Progenitor cell of endocrine pancreas (in vitro differentiated cells): ENCODE measurements at regions not wholly inside any gene's neighbourhood (a gene's known extent, or its start where the extent isn't known, plus 50 kb on each side); places are given as distances from the start of the nearest gene placed in this dataset.

Source experiments
- DNase-seq: peaks from one replicate; pipeline ENCODE4 v3.0.0; 2021; ENCODE audit warnings: low spot score; ENCODE audit not compliant: unreplicated experiment
- H3K27ac Mint-ChIP-seq: 2 replicates; pipeline ENCODE4 v1.8.0; 2021; ENCODE audit warnings: mild to moderate bottlenecking, moderate library complexity, mixed read lengths
- H3K27me3 Mint-ChIP-seq: 2 replicates; pipeline ENCODE4 v1.8.0; 2021; ENCODE audit warnings: mixed read lengths
- H3K36me3 Mint-ChIP-seq: 2 replicates; pipeline ENCODE4 v1.8.0; 2022; ENCODE audit warnings: mixed read lengths; ENCODE audit not compliant: insufficient read depth
- H3K4me1 Mint-ChIP-seq: 2 replicates; pipeline ENCODE4 v1.8.0; 2021; ENCODE audit warnings: low read depth, mixed read lengths
- H3K4me3 Mint-ChIP-seq: 2 replicates; pipeline ENCODE4 v1.8.0; 2021; ENCODE audit warnings: low read depth, mild to moderate bottlenecking, moderate library complexity, mixed read lengths
- H3K9me3 Mint-ChIP-seq: 2 replicates; pipeline ENCODE4 v1.8.0; 2021; ENCODE audit warnings: low read depth, mixed read lengths
- TF ChIP-seq, protein P1 (sequence below): fragments of 200-600 bp; sonication (generic); IDR thresholded peaks from one replicate; pipeline ENCODE4 v1.5.0; 2021; ENCODE audit warnings: antibody characterized with exemption, mild to moderate bottlenecking; ENCODE audit not compliant: unreplicated experiment

- H3K4me3 Mint-ChIP-seq = no peak overlapping the region
- H3K27ac Mint-ChIP-seq = no peak overlapping the region
- DNase-seq = no peak
- peaks cover 3% of the 10 kb centered on the region for H3K9me3 Mint-ChIP-seq
- TF ChIP-seq, protein P1, sequence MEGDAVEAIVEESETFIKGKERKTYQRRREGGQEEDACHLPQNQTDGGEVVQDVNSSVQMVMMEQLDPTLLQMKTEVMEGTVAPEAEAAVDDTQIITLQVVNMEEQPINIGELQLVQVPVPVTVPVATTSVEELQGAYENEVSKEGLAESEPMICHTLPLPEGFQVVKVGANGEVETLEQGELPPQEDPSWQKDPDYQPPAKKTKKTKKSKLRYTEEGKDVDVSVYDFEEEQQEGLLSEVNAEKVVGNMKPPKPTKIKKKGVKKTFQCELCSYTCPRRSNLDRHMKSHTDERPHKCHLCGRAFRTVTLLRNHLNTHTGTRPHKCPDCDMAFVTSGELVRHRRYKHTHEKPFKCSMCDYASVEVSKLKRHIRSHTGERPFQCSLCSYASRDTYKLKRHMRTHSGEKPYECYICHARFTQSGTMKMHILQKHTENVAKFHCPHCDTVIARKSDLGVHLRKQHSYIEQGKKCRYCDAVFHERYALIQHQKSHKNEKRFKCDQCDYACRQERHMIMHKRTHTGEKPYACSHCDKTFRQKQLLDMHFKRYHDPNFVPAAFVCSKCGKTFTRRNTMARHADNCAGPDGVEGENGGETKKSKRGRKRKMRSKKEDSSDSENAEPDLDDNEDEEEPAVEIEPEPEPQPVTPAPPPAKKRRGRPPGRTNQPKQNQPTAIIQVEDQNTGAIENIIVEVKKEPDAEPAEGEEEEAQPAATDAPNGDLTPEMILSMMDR = no peak
- peaks cover 39% of the 10 kb centered on the region for H3K4me1 Mint-ChIP-seq
- H3K27me3 Mint-ChIP-seq = peaks cover 2% of the 10 kb centered on the region
- H3K36me3 Mint-ChIP-seq = peaks cover 12% of the 10 kb centered on the region
Measured at GRCh38 chr13:23983671-23984070, 86.4 kb upstream of the C1QTNF9B start.

- TF ChIP-seq, protein P1 = no peak
- no peak for DNase-seq
- H3K9me3 Mint-ChIP-seq = peaks cover 3% of the 10 kb centered on the region
- H3K36me3 Mint-ChIP-seq = peaks cover 12% of the 10 kb centered on the region
- peaks cover 40% of the 10 kb centered on the region for H3K4me1 Mint-ChIP-seq
- H3K27me3 Mint-ChIP-seq = peaks cover 2% of the 10 kb centered on the region
- no peak overlapping the region for H3K4me3 Mint-ChIP-seq
- H3K27ac Mint-ChIP-seq = no peak overlapping the region
Measured at GRCh38 chr13:23984546-23984945, 87.2 kb upstream of the C1QTNF9B start.

DNA sequence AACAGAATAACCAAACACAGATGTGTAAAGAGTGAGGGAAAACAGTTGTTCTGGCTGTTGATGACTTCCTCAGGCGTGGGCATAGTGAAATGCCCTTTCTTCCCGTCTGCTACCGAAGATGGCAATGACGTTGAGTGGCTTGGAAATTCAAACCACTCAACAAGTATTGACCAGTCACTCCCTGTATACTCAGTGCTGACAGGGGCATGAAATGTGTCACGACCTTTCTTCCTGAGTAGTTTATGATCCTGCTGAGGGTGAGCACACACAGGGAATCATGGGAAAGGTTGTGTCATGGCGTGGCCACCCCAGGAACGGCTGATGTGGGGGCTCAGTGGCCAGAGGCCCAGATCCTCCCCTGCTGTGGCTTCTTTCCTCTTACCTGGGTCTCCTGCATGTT, 87.8 kb upstream of the C1QTNF9B start:
- TF ChIP-seq, protein P1 = no peak

GRCh38 chr13:23985839-23986238, 88.5 kb upstream of the C1QTNF9B start:
- no peak overlapping the region for H3K4me3 Mint-ChIP-seq
- peaks cover 13% of the 10 kb centered on the region for H3K36me3 Mint-ChIP-seq
- DNase-seq = no peak
- peaks cover 2% of the 10 kb centered on the region for H3K27me3 Mint-ChIP-seq
- peaks cover 3% of the 10 kb centered on the region for H3K9me3 Mint-ChIP-seq
- peaks cover 47% of the 10 kb centered on the region for H3K4me1 Mint-ChIP-seq
- TF ChIP-seq, protein P1 = no peak
- H3K27ac Mint-ChIP-seq = no peak overlapping the region

More for the DNA sequence above, 87.8 kb upstream of the C1QTNF9B start:
- H3K4me3 Mint-ChIP-seq = no peak overlapping the region
- H3K4me1 Mint-ChIP-seq = peaks cover 40% of the 10 kb centered on the region
- no peak for DNase-seq
- no peak overlapping the region for H3K27ac Mint-ChIP-seq
- peaks cover 12% of the 10 kb centered on the region for H3K36me3 Mint-ChIP-seq
- H3K9me3 Mint-ChIP-seq = peaks cover 3% of the 10 kb centered on the region
- peaks cover 2% of the 10 kb centered on the region for H3K27me3 Mint-ChIP-seq

DNA sequence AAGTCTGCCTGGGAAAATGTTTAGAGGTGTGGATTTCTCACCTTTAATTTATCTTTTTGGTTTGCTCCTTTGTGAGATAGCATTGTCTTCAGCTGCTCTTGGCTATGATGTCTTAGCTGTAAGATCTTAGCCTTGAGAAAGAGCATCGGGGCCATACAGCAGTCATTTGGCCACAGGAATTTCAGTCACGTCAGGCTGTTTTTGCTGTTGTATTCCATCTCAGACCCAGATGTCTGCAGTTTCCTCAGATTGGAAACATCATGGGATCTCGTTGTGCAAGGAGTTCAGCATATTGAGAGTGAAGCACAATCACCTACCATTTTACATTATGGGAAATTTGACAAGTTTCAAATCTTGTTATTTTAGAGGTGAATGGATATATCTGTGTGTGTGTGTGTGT, 89.3 kb upstream of the C1QTNF9B start:
- Mint-ChIP-seq H3K27ac (no peak overlapping the region), H3K9me3 (peaks cover 3% of the 10 kb centered on the region), H3K4me1 (peaks cover 47% of the 10 kb centered on the region), H3K36me3 (peaks cover 13% of the 10 kb centered on the region), H3K4me3 (no peak overlapping the region), H3K27me3 (peaks cover 2% of the 10 kb centered on the region)
- DNase-seq = no peak
- TF ChIP-seq, protein P1 = no peak
